ENCODE measurements at regions not wholly inside any gene's neighbourhood (a gene's known extent, or its start where the extent isn't known, plus 50 kb on each side); places are given as distances from the start of the nearest gene placed in this dataset.
"Not testable (repeated sequence)": the region's sequence is repeated elsewhere in the genome, so short reads cannot be mapped to it uniquely, and the experiment has no call there.

DNA sequence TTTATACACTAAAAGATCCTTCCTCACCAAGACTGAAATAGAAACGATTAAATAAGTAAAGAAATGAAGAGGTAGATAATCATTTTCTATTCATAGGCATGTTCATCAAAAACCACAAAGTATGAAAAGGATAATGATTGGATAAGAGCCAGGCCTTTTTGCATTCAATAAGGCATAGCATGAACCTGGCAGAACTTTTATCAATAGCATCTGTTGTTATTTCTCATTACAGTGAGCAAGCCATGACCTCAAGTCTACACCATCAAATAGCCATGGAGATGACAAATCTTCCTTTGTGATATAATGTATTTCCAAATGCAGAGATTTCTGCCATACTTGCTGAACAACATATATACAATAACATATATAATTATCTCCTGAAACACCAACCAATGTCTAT lies 206.0 kb upstream of the SLC7A11 start:
- Histone ChIP-seq H3K9me3 (ENCODE audit: low read length) (no peaks in the 10 kb centered on the region), H3K27me3 (ENCODE audit: low read length) (no peaks in the 10 kb centered on the region), H3K4me3 (ENCODE audit: low read length) (no peak overlapping the region), H3K27ac (ENCODE audit: low read length) (no peak overlapping the region), H3K4me2 (ENCODE audit: low read depth, low read length, poor library complexity, severe bottlenecking) (no peak overlapping the region), H3K4me1 (ENCODE audit: low read length) (no peaks in the 10 kb centered on the region), H3K9me2 (replicated peaks; ENCODE audit: insufficient read depth, low read length) (no peaks in the 10 kb centered on the region), H3K9ac (ENCODE audit: low read length) (no peak overlapping the region), H4K20me1 (ENCODE audit: insufficient read depth, low read depth, low read length) (no peaks in the 10 kb centered on the region), H3K79me2 (ENCODE audit: low read length) (no peaks in the 10 kb centered on the region), H3K36me3 (ENCODE audit: insufficient read depth, low read length) (no peaks in the 10 kb centered on the region), H2AFZ (ENCODE audit: low read length) (no peak overlapping the region)
- DNase-seq = no peak

DNA sequence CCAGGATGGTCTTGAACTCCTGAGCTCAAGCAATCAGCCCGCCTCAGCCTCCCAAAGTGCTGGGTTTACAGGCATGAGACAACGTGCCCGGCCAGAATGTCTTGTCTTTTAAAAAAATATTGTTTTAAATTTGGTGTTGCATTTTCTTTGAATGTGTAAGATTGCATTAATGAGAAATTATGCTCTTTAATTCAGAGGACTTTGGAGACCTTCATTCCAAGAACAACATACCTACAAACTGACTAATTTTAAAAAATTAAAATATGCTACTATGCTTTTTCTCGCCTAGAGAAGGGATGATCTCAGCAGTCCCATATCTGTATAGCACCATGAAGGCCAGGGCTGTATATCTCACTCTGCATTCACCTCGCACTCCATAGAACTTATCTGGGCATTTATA lies 204.3 kb upstream of the SLC7A11 start:
- no peak overlapping the region for H2AFZ ChIP-seq (ENCODE audit: low read length)
- no peak overlapping the region for H3K9ac ChIP-seq (ENCODE audit: low read length)
- H3K4me1 ChIP-seq (ENCODE audit: low read length) = no peaks in the 10 kb centered on the region
- DNase-seq = no peak
- H4K20me1 ChIP-seq (ENCODE audit: insufficient read depth, low read depth, low read length) = no peaks in the 10 kb centered on the region
- no peaks in the 10 kb centered on the region for H3K79me2 ChIP-seq (ENCODE audit: low read length)
- no peak overlapping the region for H3K4me2 ChIP-seq (ENCODE audit: low read depth, low read length, poor library complexity, severe bottlenecking)
- no peaks in the 10 kb centered on the region for H3K9me3 ChIP-seq (ENCODE audit: low read length)
- no peaks in the 10 kb centered on the region for H3K36me3 ChIP-seq (ENCODE audit: insufficient read depth, low read length)
- no peaks in the 10 kb centered on the region for H3K9me2 ChIP-seq (replicated peaks; ENCODE audit: insufficient read depth, low read length)
- H3K27me3 ChIP-seq (ENCODE audit: low read length) = 0 out of 2 replicates have a peak, but pooled peaks cover 2% of the 10 kb centered on the region
- no peak overlapping the region for H3K27ac ChIP-seq (ENCODE audit: low read length)
- H3K4me3 ChIP-seq (ENCODE audit: low read length) = no peak overlapping the region

DNA sequence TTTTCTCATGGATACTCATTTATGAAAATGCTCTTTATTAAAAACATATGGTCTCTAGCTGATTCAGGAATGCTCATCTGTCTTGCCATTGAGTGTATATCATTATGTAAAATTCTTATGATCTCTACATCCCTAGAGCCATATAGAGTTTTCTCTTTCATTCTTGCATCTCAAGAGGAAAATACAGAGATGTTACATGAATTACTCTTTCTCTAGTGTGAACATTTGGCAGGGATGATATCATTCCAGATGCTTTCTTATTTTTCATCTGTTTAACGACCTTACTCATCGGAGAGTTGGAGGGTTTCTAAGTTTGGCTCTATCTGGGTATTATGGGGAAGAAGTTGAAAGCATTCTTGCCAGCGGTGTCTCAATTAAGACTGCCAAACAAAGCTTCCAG lies 202.9 kb upstream of the SLC7A11 start:
- Histone ChIP-seq H3K9me3 (ENCODE audit: low read length) (no peaks in the 10 kb centered on the region), H3K4me3 (ENCODE audit: low read length) (no peak overlapping the region), H3K36me3 (ENCODE audit: insufficient read depth, low read length) (no peaks in the 10 kb centered on the region), H3K27me3 (ENCODE audit: low read length) (0 out of 2 replicates have a peak, but pooled peaks cover 2% of the 10 kb centered on the region), H3K9me2 (replicated peaks; ENCODE audit: insufficient read depth, low read length) (no peaks in the 10 kb centered on the region), H4K20me1 (ENCODE audit: insufficient read depth, low read depth, low read length) (no peaks in the 10 kb centered on the region), H3K9ac (ENCODE audit: low read length) (no peak overlapping the region), H3K27ac (ENCODE audit: low read length) (no peak overlapping the region), H2AFZ (ENCODE audit: low read length) (no peak overlapping the region), H3K79me2 (ENCODE audit: low read length) (no peaks in the 10 kb centered on the region), H3K4me1 (ENCODE audit: low read length) (no peaks in the 10 kb centered on the region), H3K4me2 (ENCODE audit: low read depth, low read length, poor library complexity, severe bottlenecking) (no peak overlapping the region)
- no peak for DNase-seq

DNA sequence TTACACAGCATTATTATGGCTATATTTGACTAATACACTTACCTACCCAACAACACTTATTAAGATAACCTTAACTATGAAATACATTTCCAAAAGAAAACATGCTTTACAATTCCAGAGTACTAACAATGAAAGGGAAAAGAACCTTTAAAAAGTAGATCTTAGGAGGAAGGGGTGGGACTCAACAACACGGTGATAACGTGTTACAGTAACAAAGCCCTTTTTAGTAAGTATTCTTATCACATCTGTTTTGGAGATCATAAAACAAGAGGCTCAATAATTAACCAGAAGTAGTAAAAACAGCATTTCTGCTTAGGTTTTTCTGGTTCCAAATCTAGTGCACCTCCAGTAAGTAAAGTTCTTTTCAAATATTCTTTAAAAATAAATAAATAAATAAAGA lies 202.1 kb upstream of the SLC7A11 start:
- no peaks in the 10 kb centered on the region for H3K4me1 ChIP-seq (ENCODE audit: low read length)
- H3K4me3 ChIP-seq (ENCODE audit: low read length) = no peak overlapping the region
- H4K20me1 ChIP-seq (ENCODE audit: insufficient read depth, low read depth, low read length) = no peaks in the 10 kb centered on the region
- no peak for DNase-seq
- H3K27ac ChIP-seq (ENCODE audit: low read length) = no peak overlapping the region
- no peaks in the 10 kb centered on the region for H3K79me2 ChIP-seq (ENCODE audit: low read length)
- no peaks in the 10 kb centered on the region for H3K9me2 ChIP-seq (replicated peaks; ENCODE audit: insufficient read depth, low read length)
- H3K9ac ChIP-seq (ENCODE audit: low read length) = no peak overlapping the region
- H2AFZ ChIP-seq (ENCODE audit: low read length) = no peak overlapping the region
- H3K9me3 ChIP-seq (ENCODE audit: low read length) = no peaks in the 10 kb centered on the region
- H3K4me2 ChIP-seq (ENCODE audit: low read depth, low read length, poor library complexity, severe bottlenecking) = no peak overlapping the region
- 0 out of 2 replicates have a peak, but pooled peaks cover 2% of the 10 kb centered on the region for H3K27me3 ChIP-seq (ENCODE audit: low read length)
- H3K36me3 ChIP-seq (ENCODE audit: insufficient read depth, low read length) = no peaks in the 10 kb centered on the region

DNA sequence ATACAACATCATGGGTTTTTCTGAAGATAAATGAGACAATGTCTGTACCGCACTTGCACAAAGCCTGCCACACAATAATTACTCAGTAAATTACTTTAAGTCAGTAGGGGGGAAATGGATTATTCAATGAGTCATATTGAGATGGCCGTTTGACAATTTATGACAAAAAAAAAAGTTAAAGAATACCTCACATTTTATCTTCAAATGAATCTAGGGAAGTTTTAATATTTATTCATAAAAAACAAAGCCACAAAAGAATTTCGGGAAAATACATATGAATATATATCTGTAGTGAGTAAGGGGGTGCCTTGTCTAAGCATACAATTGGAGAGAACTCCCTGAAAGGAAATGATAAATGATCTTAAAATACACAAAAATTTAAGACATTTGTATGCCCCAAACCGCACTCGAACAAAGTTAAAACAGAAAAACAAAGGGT lies 197.0 kb upstream of the SLC7A11 start:
- H4K20me1 ChIP-seq (ENCODE audit: insufficient read depth, low read depth, low read length) = no peaks in the 10 kb centered on the region
- H3K79me2 ChIP-seq (ENCODE audit: low read length) = no peaks in the 10 kb centered on the region
- no peaks in the 10 kb centered on the region for H3K4me1 ChIP-seq (ENCODE audit: low read length)
- no peak overlapping the region for H3K4me3 ChIP-seq (ENCODE audit: low read length)
- H3K9me3 ChIP-seq (ENCODE audit: low read length) = no peaks in the 10 kb centered on the region
- H3K27ac ChIP-seq (ENCODE audit: low read length) = no peak overlapping the region
- 0 out of 2 replicates have a peak, but pooled peaks cover 2% of the 10 kb centered on the region for H3K27me3 ChIP-seq (ENCODE audit: low read length)
- H3K9me2 ChIP-seq (replicated peaks; ENCODE audit: insufficient read depth, low read length) = no peaks in the 10 kb centered on the region
- DNase-seq = no peak
- no peak overlapping the region for H3K9ac ChIP-seq (ENCODE audit: low read length)
- no peak overlapping the region for H2AFZ ChIP-seq (ENCODE audit: low read length)
- H3K4me2 ChIP-seq (ENCODE audit: low read depth, low read length, poor library complexity, severe bottlenecking) = no peak overlapping the region
- H3K36me3 ChIP-seq (ENCODE audit: insufficient read depth, low read length) = no peaks in the 10 kb centered on the region

DNA sequence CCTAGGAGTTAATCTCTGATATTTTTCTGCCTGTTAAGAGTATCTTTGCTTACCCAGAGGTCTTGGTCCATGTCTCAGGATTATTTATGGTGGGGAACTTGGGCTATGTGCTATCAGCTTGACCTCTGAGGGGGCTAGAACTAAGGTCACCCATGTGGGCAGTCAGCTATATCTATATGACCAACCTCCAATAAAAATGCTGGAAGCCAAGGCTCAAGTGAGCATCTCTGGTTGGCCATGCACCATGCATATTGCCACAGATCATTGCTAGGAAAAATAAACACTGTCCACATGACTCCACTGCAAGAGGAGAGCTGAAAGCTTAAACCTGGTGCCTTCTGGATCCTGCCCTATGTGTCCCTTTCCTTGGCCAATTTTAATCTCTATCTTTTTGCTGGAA lies 196.5 kb upstream of the SLC7A11 start:
- Histone ChIP-seq H3K9me3 (ENCODE audit: low read length) (no peaks in the 10 kb centered on the region), H3K9me2 (replicated peaks; ENCODE audit: insufficient read depth, low read length) (no peaks in the 10 kb centered on the region), H2AFZ (ENCODE audit: low read length) (no peak overlapping the region), H3K4me2 (ENCODE audit: low read depth, low read length, poor library complexity, severe bottlenecking) (no peak overlapping the region), H3K79me2 (ENCODE audit: low read length) (no peaks in the 10 kb centered on the region), H3K4me3 (ENCODE audit: low read length) (no peak overlapping the region), H3K4me1 (ENCODE audit: low read length) (no peaks in the 10 kb centered on the region), H4K20me1 (ENCODE audit: insufficient read depth, low read depth, low read length) (no peaks in the 10 kb centered on the region), H3K27ac (ENCODE audit: low read length) (no peak overlapping the region), H3K27me3 (ENCODE audit: low read length) (0 out of 2 replicates have a peak, but pooled peaks cover 2% of the 10 kb centered on the region), H3K9ac (ENCODE audit: low read length) (no peak overlapping the region), H3K36me3 (ENCODE audit: insufficient read depth, low read length) (no peaks in the 10 kb centered on the region)
- DNase-seq = no peak

DNA sequence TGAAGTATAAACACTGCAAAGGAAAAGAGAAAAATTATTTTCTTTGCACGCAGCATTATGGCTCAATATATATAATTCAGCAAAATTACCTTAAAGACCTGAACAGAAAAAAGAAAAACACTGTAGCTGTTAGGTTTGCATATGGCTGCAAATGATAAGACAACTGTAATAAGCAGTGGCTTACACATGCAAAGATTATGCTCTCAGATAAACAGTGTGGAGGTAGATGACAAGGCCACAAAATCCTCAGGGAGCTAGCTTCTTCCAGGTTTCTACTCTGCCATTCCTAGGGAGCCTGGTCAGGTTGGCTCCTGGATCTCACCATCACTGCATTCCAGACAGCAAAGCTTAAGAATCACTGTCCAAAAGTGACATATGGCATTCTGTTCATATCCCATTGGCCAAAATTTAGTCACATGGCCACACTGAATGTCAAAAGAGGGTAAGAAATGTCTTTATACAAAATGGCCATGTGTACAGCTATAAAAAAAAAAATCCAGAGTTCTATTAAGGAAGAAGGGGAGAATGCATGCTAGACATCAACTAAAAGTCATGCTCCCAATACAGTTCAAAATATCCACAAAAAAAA lies 195.2 kb upstream of the SLC7A11 start:
- Histone ChIP-seq H3K36me3 (ENCODE audit: insufficient read depth, low read length) (no peaks in the 10 kb centered on the region), H3K4me1 (ENCODE audit: low read length) (no peaks in the 10 kb centered on the region), H3K9me2 (replicated peaks; ENCODE audit: insufficient read depth, low read length) (no peaks in the 10 kb centered on the region), H2AFZ (ENCODE audit: low read length) (no peak overlapping the region), H3K4me3 (ENCODE audit: low read length) (no peak overlapping the region), H4K20me1 (ENCODE audit: insufficient read depth, low read depth, low read length) (no peaks in the 10 kb centered on the region), H3K27me3 (ENCODE audit: low read length) (0 out of 2 replicates have a peak, but pooled peaks cover 2% of the 10 kb centered on the region), H3K79me2 (ENCODE audit: low read length) (no peaks in the 10 kb centered on the region), H3K4me2 (ENCODE audit: low read depth, low read length, poor library complexity, severe bottlenecking) (no peak overlapping the region), H3K9ac (ENCODE audit: low read length) (no peak overlapping the region), H3K27ac (ENCODE audit: low read length) (no peak overlapping the region), H3K9me3 (ENCODE audit: low read length) (no peaks in the 10 kb centered on the region)
- no peak for DNase-seq

DNA sequence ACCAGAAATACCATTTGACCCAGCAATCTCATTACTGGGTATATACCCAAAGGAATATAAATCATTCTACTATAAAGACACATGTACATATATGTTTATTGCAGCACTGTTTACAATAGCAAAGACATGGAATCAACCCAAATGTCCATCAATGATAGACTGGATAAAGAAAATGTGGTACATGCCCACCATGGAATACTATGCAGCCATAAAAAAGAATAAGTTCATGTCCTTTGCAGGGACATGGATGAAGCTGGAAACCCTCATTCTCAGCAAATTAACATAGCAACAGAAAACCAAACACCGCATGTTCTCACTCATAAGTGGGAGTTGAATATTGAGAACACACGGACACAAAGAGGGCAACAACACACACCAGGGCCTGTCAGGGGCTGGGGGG lies 193.6 kb upstream of the SLC7A11 start:
- H3K79me2 ChIP-seq (ENCODE audit: low read length); H3K27ac ChIP-seq (ENCODE audit: low read length); H3K9me3 ChIP-seq (ENCODE audit: low read length); H3K4me1 ChIP-seq (ENCODE audit: low read length); H3K4me3 ChIP-seq (ENCODE audit: low read length); H3K9ac ChIP-seq (ENCODE audit: low read length); H3K36me3 ChIP-seq (ENCODE audit: insufficient read depth, low read length); H3K27me3 ChIP-seq (ENCODE audit: low read length); H3K9me2 ChIP-seq (replicated peaks; ENCODE audit: insufficient read depth, low read length); H3K4me2 ChIP-seq (ENCODE audit: low read depth, low read length, poor library complexity, severe bottlenecking); DNase-seq; H4K20me1 ChIP-seq (ENCODE audit: insufficient read depth, low read depth, low read length); H2AFZ ChIP-seq (ENCODE audit: low read length): not testable (repeated sequence)

DNA sequence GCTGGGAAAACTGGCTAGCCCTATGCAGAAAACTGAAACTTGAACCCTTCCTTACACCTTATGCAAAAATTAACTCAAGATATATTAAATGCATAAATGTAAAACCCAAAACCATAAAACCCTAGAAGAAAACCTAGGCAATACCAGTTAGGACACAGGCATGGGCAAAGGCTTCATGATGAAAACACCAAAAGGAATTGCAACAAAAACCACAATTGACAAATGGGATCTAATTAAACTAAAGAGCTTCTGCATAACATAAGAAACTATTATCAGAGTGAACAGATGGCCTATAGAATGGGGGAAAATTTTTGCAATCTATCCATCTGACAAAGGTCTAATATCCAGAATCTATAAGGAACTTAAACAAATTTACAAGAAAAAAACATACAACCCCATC lies 192.9 kb upstream of the SLC7A11 start:
- H3K9me3 ChIP-seq (ENCODE audit: low read length); H2AFZ ChIP-seq (ENCODE audit: low read length); H3K27ac ChIP-seq (ENCODE audit: low read length); H3K27me3 ChIP-seq (ENCODE audit: low read length); H3K9ac ChIP-seq (ENCODE audit: low read length); DNase-seq; H3K4me3 ChIP-seq (ENCODE audit: low read length); H3K9me2 ChIP-seq (replicated peaks; ENCODE audit: insufficient read depth, low read length); H3K36me3 ChIP-seq (ENCODE audit: insufficient read depth, low read length); H3K4me2 ChIP-seq (ENCODE audit: low read depth, low read length, poor library complexity, severe bottlenecking); H3K4me1 ChIP-seq (ENCODE audit: low read length); H3K79me2 ChIP-seq (ENCODE audit: low read length); H4K20me1 ChIP-seq (ENCODE audit: insufficient read depth, low read depth, low read length): not testable (repeated sequence)

Measured in Karpas-422 (cell line).